Uterus (tissue), 2 donors: ENCODE measurements at regions not wholly inside any gene's neighbourhood (a gene's known extent, or its start where the extent isn't known, plus 50 kb on each side); places are given as distances from the start of the nearest gene placed in this dataset.

Experiments
- POLR2A ChIP-seq, 2 donors: fragments of 450-650 bp; IDR thresholded peaks; one replicate each; pipeline ENCODE4 v1.6.1; 2016; ENCODE audit warnings: antibody characterized with exemption in 2 of 2, mild to moderate bottlenecking in 1 of 2, moderate library complexity in 1 of 2
- TF ChIP-seq, protein P1 (sequence below), 4 experiments: fragments of 200-600 bp in 2 of 4; fragments of 450-650 bp in 2 of 4; sonication (generic) in 2 of 4; IDR thresholded peaks; one replicate each; pipeline ENCODE4 v1.5.1; 2016 to 2019; ENCODE audit warnings: antibody characterized with exemption in 4 of 4, mild to moderate bottlenecking in 2 of 4, moderate library complexity in 1 of 4

DNA sequence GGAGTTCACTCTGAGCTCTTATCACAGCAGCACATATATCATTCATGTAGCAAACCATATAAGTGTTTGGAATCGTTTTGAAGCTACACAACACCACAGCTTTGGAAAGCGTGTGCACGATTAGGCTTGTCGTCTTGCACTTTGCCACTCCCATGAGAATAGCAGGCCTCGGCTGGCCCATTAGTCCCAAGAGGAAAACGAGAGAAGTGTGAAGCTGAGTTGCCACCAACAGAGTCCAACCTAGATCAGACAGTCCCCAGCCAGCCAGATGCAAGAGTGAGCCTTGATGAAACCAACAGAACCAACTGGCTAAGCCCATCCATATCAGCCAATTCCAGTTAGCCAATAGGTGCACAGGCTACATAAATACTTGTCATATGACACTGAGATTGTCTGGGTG is 238.4 kb downstream of the C1orf94 start:
- no peak for TF ChIP-seq POLR2A (IDR thresholded peaks at IDR 0.05)
- TF ChIP-seq, protein P1, sequence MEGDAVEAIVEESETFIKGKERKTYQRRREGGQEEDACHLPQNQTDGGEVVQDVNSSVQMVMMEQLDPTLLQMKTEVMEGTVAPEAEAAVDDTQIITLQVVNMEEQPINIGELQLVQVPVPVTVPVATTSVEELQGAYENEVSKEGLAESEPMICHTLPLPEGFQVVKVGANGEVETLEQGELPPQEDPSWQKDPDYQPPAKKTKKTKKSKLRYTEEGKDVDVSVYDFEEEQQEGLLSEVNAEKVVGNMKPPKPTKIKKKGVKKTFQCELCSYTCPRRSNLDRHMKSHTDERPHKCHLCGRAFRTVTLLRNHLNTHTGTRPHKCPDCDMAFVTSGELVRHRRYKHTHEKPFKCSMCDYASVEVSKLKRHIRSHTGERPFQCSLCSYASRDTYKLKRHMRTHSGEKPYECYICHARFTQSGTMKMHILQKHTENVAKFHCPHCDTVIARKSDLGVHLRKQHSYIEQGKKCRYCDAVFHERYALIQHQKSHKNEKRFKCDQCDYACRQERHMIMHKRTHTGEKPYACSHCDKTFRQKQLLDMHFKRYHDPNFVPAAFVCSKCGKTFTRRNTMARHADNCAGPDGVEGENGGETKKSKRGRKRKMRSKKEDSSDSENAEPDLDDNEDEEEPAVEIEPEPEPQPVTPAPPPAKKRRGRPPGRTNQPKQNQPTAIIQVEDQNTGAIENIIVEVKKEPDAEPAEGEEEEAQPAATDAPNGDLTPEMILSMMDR (IDR thresholded peaks at IDR 0.05), result no peak
